DND-41 (cell line): ENCODE measurements at regions not wholly inside any gene's neighbourhood (a gene's known extent, or its start where the extent isn't known, plus 50 kb on each side); places are given as distances from the start of the nearest gene placed in this dataset.

Source experiments
- EZH2 ChIP-seq: IDR thresholded peaks from 3 replicates; pipeline ENCODE4 v1.6.1; 2012; ENCODE audit warnings: borderline replicate concordance, low read depth, mild to moderate bottlenecking, moderate library complexity, low read length, inconsistent platforms; ENCODE audit not compliant: severe bottlenecking
- TF ChIP-seq, protein P1 (sequence below): IDR thresholded peaks from 2 replicates; pipeline ENCODE4 v1.5.1; 2012; ENCODE audit warnings: borderline replicate concordance, low read length, moderate library complexity, mild to moderate bottlenecking; ENCODE audit not compliant: poor library complexity, severe bottlenecking; ENCODE audit errors: extremely low read depth

DNA sequence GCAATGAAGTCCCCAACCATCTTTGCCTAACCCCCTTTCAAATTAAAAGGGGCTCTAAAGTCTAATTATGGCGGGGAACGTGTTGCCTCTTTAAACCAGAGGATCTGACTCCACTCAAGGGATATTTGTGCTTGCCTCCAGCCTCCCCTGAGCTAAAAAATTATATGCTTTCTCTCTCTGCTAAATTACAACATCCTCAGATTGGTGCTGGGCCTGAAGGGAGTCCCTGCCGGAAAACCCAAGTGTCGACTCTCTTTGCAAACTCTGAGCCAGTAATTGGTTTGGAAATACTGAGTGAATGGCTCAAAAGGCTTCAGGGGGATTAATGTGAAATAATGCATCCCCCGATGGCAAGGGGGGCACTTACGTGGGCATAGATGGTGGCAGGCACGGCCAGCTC lies 208.5 kb upstream of the TNRC6C start:
- TF ChIP-seq, protein P1, sequence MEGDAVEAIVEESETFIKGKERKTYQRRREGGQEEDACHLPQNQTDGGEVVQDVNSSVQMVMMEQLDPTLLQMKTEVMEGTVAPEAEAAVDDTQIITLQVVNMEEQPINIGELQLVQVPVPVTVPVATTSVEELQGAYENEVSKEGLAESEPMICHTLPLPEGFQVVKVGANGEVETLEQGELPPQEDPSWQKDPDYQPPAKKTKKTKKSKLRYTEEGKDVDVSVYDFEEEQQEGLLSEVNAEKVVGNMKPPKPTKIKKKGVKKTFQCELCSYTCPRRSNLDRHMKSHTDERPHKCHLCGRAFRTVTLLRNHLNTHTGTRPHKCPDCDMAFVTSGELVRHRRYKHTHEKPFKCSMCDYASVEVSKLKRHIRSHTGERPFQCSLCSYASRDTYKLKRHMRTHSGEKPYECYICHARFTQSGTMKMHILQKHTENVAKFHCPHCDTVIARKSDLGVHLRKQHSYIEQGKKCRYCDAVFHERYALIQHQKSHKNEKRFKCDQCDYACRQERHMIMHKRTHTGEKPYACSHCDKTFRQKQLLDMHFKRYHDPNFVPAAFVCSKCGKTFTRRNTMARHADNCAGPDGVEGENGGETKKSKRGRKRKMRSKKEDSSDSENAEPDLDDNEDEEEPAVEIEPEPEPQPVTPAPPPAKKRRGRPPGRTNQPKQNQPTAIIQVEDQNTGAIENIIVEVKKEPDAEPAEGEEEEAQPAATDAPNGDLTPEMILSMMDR = no peak
- TF ChIP-seq EZH2 = no peak
